C4-2B (cell line): ENCODE measurements at regions not wholly inside any gene's neighbourhood (a gene's known extent, or its start where the extent isn't known, plus 50 kb on each side); places are given as distances from the start of the nearest gene placed in this dataset.

Experiments
- CTCF ChIP-seq: fragments of 450-650 bp; conservative IDR thresholded peaks from 2 replicates; pipeline ENCODE4 v1.5.1; 2017; ENCODE audit warnings: mild to moderate bottlenecking
- ZFX ChIP-seq: fragments of 450-650 bp; IDR thresholded peaks from 2 replicates; pipeline ENCODE4 v1.6.1; 2017

DNA sequence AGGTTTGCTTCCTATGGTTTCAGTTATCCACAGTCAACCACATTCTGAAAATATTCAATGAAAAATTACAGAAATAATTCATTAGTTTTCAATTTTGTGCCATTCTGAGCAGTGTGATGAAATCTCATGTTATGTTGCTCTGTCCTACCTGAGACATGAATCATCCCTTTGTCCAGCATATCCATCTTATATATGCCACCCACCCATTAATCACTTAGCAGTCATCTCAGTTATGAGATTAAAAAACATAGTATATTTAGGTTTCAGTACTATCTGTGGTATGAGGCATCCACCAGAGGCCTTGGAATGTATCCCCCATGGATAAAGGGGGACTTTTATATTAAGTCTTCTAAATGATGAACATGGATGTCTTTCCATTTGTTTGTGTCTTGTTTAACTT lies 64.7 kb upstream of the PROK2 start:
- TF ChIP-seq CTCF (no peak), ZFX (no peak)
